ENCODE measurements at regions not wholly inside any gene's neighbourhood (a gene's known extent, or its start where the extent isn't known, plus 50 kb on each side); places are given as distances from the start of the nearest gene placed in this dataset.
A peak's percentile ranks its signal among the peaks of the same experiment; 100 is the strongest.
"Not testable (repeated sequence)": the region's sequence is repeated elsewhere in the genome, so short reads cannot be mapped to it uniquely, and the experiment has no call there.

GRCh38 chr3:72050048-72050632, 265.2 kb upstream of the PROK2 start:
- no peak for DNase-seq (ENCODE audit: low read depth)

- no peak for DNase-seq (ENCODE audit: low read depth)
Observed at GRCh38 chr3:72049300-72049699, 264.4 kb upstream of the PROK2 start.

DNA sequence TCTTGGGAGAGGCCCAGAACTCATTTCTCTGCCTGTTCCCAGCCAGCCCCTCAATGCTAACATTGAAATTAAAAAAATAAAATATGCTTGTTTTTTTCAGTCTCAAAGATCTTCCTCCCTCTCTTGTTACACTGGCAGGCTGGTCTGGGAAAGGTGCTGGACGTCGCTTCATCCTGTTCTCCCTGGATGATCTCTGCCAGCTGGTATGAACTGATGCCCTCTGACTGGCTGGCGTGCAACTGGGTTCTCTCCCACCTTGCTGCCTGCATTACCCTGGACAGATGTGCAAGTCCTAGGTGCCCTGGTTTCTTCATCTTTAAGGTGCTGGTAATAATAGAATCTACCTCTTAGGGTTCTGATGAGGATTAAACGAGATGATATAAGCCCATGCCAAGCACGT, 263.9 kb upstream of the PROK2 start:
- DNase-seq (ENCODE audit: low read depth), result no peak

GRCh38 chr3:72047221-72047871, 262.4 kb upstream of the PROK2 start:
- no peak for DNase-seq (ENCODE audit: low read depth)

DNA sequence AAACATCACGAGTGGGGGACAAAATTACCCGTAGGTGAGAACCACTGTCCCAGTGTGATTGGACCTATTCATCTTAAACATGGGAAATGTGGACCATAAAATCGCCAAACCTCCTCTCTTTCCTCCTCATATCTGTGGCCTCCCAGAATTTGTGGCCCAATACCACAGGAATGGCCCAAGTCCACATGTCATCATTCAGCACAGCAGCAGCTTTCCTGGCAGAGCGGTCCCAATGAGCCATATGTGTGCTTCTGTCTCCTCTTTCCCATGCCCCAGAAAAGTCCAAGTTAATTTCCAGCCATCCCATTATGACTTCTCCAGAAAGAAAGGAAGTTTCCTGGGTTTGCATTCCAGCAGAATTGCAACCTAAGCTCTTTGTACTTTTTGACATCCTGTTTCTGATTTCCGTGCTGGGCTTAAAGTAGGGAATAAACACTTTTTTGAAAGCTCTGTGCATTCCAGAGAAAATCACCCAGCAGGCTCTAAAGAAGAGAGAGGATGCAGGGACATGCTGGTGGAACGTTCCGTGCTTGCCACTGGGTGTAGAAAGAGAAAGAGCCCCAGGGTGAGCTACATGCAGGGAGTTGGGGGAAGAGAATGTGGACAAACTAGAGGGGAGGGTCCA, 259.4 kb upstream of the PROK2 start:
- peak; percentile 9 for DNase-seq (ENCODE audit: low read depth)

- no peak for DNase-seq (ENCODE audit: low read depth)
Observed at GRCh38 chr3:72043204-72044133, 258.5 kb upstream of the PROK2 start.

GRCh38 chr3:72042397-72043203, 257.7 kb upstream of the PROK2 start:
- DNase-seq (ENCODE audit: low read depth), result peak; percentile 61

DNA sequence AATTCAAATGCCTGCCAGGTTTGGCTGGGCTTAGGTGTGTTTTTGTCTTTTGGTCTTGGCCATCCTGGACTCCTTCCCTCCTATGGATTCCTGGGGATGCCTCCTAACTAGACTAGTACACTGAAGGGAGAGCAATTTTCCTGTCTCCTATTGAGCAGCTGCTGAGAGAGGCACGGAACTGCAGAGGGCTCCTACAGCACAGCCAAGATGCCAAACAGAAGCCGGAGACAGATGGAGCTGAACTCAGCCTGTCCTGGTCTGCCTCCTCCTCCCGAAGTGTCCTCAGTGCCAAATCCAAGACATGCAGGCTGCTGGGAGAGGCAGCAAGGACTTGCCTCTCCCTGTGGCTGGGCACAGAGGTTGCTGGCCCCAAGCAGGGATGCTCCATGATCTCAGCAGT, 256.6 kb upstream of the PROK2 start:
- DNase-seq (ENCODE audit: low read depth), result no peak

- no peak for DNase-seq (ENCODE audit: low read depth)
Observed at GRCh38 chr3:72041076-72041475, 256.1 kb upstream of the PROK2 start.

DNA sequence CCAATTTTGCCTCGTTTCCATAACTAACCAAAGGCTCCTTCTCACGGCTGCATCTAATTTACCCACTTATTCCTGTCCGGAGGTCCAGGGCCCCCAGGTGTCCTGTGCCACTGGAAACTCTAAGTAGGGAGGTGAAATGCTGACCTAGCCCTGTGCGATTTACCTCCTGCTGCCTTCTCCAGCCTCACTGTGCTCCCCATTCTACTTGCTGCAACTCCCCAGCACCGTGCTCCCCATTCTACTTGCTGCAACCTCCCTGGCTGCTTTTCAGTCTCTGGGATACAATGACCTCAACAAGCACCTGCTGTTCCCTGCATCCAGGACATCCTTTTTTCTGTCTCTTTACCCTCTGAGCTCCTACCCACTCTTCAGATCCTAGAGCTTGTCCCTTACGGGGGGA, 254.7 kb upstream of the PROK2 start:
- DNase-seq (ENCODE audit: low read depth), result no peak

GRCh38 chr3:72036899-72037298, 252.0 kb upstream of the PROK2 start:
- peak; percentile 5 for DNase-seq (ENCODE audit: low read depth)

DNA sequence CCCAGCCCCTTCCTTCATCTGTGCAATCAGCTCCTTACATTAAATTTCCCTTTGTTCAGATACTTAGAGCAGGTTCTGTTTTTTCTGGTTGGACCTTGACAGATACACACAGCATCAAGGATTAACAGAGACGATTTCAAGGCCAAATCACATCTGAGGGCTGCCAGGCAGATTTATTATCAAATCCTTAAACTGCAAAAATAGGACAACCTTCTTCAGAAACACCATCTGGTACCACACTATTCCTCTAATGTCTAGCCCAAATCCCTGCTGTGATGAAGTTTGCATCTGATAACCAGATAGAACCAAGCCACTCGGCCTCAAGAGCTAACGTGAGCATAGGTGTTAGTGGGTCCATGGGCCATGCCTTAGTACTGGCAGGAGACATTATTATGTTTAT, 250.7 kb upstream of the PROK2 start:
- DNase-seq (ENCODE audit: low read depth), result no peak

GRCh38 chr3:72034986-72035385, 250.0 kb upstream of the PROK2 start:
- no peak for DNase-seq (ENCODE audit: low read depth)

DNA sequence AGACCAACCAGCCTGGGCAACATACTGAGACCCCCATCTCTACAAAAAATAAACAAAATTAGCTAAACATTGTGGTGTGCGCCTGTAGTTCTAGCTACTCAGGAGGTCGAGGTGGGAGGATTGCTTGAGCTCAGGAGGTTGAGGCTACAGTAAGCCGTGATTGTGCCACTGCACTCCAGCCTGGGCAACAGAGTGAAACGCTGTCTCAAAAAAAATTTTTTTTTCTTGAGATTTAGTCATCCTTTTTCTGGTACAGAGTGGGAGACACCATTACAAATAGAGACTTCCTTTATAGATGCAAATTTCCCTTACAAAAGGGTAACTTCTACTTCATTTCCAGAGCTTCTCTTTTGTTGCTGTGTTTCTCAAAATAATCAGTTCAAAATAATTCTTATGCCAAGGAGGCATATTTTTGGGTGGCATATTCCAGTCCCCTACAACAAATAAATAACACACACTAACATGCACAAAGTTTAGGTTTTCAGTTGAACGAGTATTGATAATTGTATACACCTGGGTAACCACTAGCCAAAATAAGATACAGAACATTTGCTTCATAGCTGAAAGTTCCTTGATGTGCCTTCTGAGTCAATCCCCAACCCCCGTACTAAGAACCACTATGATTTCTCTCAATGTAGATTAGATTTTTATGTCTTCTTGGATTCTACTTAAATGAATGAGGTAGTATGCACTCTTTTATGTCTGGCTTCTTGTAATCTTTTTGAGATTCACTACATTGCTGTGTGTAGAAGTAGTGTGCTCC, 248.9 kb upstream of the PROK2 start:
- no peak for DNase-seq (ENCODE audit: low read depth)

DNA sequence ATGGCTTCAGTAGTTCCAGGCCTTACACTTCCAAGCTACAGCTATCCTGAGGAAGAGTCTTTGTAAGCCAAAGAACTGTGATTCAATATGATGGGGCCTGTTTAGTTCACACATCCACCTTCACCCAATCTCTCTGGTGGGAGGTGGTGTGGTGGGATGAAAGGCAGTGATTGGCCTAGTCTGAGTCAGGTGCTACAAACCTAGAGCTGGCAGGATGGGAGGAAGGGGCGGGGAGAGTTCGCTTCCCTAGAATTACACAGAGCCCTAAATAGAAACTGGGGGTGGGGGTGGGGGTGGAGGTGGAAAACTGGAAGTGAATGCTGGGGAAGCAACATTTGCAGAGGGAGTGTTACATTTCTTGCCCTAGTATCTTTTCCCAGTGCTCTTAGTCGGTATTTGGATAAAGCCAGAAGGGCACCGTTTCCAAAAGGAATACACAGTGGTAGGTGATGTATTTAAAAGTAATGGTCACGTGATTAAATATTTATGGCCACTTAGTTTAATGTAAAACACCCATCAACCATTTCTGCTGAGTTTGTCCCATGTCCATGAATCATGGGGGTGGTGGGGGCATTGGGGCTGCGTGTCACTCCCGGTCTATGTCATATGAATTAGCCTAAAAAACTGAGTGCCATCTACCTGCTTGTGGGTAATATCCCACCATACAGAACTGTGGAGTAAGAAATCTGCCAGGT, 247.6 kb upstream of the PROK2 start:
- no peak for DNase-seq (ENCODE audit: low read depth)

- DNase-seq (ENCODE audit: low read depth), result peak; percentile 27
Observed at GRCh38 chr3:72031581-72031980, 246.6 kb upstream of the PROK2 start.

GRCh38 chr3:72030296-72030695, 245.3 kb upstream of the PROK2 start:
- DNase-seq (ENCODE audit: low read depth), result not testable (repeated sequence)

DNA sequence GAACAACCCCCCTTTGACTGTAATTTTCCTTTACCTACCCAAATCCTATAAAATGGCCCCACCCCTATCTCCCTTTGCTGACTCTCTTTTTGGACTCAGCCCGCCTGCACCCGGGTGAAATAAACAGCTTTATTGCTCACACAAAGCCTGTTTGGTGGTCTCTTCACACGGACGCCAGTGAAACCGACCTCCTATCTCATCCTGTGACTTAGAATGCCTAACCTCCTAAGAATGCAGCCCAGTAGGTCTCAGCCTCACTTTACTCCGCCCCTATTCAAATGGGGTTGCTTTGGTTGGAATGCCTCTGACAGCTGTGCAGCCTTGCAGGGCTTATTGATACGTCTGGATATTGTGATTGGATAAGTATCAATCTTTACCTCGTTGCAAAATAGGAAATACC, 243.8 kb upstream of the PROK2 start:
- peak; percentile 16 for DNase-seq (ENCODE audit: low read depth)

GRCh38 chr3:72028307-72028706, 243.4 kb upstream of the PROK2 start:
- not testable (repeated sequence) for DNase-seq (ENCODE audit: low read depth)

DNA sequence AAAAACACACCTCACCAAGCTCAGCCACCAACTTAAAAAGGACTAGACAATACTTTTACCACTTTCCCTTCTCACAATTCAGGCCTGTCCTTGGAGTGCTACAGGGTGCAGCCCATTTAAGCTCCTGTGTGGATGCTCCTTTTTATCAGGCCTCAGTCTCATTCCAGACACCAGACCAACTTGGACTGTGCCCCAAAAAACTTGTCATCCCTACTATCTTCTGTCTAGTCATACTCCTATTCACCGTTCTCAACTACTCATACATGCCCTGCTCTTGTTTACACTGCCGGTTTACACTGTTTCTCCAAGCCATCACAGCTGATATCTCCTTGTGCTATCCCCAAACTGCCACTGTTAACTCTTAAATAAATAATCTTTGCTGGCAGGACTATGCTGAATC, 242.8 kb upstream of the PROK2 start:
- not testable (repeated sequence) for DNase-seq (ENCODE audit: low read depth)
